ENCODE measurements at regions not wholly inside any gene's neighbourhood (a gene's known extent, or its start where the extent isn't known, plus 50 kb on each side); places are given as distances from the start of the nearest gene placed in this dataset.
"Not testable (repeated sequence)": the region's sequence is repeated elsewhere in the genome, so short reads cannot be mapped to it uniquely, and the experiment has no call there.

DNA sequence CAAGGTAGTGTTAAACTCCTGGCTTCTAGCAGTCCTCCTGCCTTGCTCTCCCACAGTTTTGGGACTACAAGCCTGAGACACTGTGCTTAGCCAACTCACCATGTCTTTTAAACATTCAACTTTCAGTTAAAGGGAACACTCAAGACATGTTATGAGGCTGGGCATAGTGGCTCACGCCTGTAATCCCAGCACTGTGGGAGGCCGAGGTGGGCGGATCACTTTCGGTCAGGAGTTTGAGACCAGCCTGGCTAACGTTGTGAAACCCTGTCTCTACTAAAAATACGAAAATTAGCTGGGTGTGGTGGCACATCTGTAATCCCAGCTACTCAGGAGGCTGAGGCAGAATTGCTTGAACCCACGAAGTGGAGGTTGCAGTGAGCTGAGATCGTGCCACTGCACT is 148.0 kb downstream of the CDH26 start:
- H3K4me1 ChIP-seq (ENCODE audit: control insufficient read depth, insufficient read depth, low read length); H3K27ac ChIP-seq (ENCODE audit: extremely low read depth, low read depth, low read length); H3K9me3 ChIP-seq (ENCODE audit: control insufficient read depth, insufficient read depth, low read depth, low read length); H3K4me3 ChIP-seq (ENCODE audit: low read depth, low read length); CTCF ChIA-PET; H3K36me3 ChIP-seq (ENCODE audit: control insufficient read depth in 2 of 2, insufficient read depth in 1 of 2, low read length in 2 of 2); POLR2A ChIA-PET: not testable (repeated sequence)
- peak; percentile 43; the same call in 1 of the 2 replicates for TF ChIP-seq ZFHX2 (tag by site-specific recombination; conservative IDR thresholded peaks at IDR 0.05)

DNA sequence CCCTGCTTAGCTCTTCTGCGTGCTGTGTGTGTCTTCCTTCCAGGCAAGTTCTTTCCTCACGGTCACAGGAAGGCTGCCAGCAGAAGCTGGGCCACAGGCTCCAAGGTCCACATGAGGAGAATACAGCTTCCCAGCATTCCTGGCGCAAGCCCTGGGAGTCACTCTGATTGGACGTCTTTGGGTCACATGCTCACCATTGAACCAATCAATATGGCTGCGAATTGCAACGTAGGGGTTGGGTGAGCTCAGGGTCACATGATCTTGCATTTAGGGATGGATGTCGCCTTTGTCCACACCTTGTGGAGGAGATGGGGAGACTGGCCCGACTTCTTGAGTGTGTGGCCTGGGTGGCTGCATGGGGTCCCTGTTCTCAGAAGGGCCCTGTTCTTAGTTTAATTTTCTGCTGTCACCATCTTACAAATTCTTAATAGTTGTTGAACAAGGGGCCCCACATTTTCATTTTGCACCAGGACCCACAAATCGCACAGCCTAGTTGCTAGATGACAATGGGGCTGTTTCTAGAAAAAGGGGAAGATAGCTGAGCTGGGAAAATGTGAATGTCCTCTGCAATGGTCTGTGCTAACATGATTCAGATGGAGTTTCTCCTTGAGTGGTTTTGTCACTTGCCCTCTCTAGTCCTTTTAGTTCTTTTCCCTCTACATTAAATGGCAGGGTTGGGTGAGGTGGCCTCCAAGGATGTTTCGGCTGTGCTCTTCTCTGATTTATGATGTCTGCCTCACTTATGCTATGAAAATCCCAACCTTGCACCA is 149.6 kb downstream of the CDH26 start:
- CTCF ChIA-PET: no interaction called here
- POLR2A ChIA-PET: no interaction called here
- H3K4me3 ChIP-seq (ENCODE audit: low read depth, low read length): no peak overlapping the region

DNA sequence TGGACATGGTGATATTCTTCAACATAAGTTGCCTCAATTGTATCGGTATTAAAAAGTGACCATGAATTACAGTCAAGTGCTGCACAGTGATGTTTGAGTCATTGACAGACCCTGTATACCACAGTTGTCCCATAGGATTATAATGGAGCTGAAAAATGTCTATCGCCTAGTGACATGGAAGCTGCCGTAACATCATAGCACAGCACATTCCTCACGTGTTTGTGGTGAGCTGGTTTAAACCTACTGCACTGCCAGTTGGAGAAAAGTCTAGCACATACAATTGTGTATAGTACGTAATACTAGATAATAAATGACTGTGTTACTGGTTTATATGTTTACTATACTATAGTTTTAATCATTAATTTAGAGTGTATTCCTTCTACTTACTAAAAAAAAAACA is 150.2 kb downstream of the CDH26 start:
- CTCF ChIA-PET: no interaction called here
- no peaks in the 10 kb centered on the region for H3K9me3 ChIP-seq (ENCODE audit: control insufficient read depth, insufficient read depth, low read depth, low read length)
- H3K4me1 ChIP-seq (ENCODE audit: control insufficient read depth, insufficient read depth, low read length): no peaks in the 10 kb centered on the region
- no peak overlapping the region for H3K4me3 ChIP-seq (ENCODE audit: low read depth, low read length)
- no peaks in the 10 kb centered on the region for H3K36me3 ChIP-seq (ENCODE audit: control insufficient read depth in 2 of 2, insufficient read depth in 1 of 2, low read length in 2 of 2)
- no peak overlapping the region for H3K27ac ChIP-seq (ENCODE audit: extremely low read depth, low read depth, low read length)
- POLR2A ChIA-PET: no interaction called here
- TF ChIP-seq ZBTB48 (tag by site-specific recombination; IDR thresholded peaks at IDR 0.05): no peak
- TF ChIP-seq ZNF132 (tag by site-specific recombination; IDR thresholded peaks at IDR 0.05; ENCODE audit: borderline replicate concordance): no peak
- TF ChIP-seq, protein P1, sequence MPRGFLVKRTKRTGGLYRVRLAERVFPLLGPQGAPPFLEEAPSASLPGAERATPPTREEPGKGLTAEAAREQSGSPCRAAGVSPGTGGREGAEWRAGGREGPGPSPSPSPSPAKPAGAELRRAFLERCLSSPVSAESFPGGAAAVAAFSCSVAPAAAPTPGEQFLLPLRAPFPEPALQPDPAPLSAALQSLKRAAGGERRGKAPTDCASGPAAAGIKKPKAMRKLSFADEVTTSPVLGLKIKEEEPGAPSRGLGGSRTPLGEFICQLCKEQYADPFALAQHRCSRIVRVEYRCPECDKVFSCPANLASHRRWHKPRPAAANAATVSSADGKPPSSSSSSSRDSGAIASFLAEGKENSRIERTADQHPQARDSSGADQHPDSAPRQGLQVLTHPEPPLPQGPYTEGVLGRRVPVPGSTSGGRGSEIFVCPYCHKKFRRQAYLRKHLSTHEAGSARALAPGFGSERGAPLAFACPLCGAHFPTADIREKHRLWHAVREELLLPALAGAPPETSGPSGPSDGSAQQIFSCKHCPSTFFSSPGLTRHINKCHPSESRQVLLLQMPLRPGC (tag by site-specific recombination; IDR thresholded peaks at IDR 0.05): no peak
- TF ChIP-seq IKZF3 (tag by site-specific recombination; IDR thresholded peaks at IDR 0.05): no peak
- TF ChIP-seq, protein P2, sequence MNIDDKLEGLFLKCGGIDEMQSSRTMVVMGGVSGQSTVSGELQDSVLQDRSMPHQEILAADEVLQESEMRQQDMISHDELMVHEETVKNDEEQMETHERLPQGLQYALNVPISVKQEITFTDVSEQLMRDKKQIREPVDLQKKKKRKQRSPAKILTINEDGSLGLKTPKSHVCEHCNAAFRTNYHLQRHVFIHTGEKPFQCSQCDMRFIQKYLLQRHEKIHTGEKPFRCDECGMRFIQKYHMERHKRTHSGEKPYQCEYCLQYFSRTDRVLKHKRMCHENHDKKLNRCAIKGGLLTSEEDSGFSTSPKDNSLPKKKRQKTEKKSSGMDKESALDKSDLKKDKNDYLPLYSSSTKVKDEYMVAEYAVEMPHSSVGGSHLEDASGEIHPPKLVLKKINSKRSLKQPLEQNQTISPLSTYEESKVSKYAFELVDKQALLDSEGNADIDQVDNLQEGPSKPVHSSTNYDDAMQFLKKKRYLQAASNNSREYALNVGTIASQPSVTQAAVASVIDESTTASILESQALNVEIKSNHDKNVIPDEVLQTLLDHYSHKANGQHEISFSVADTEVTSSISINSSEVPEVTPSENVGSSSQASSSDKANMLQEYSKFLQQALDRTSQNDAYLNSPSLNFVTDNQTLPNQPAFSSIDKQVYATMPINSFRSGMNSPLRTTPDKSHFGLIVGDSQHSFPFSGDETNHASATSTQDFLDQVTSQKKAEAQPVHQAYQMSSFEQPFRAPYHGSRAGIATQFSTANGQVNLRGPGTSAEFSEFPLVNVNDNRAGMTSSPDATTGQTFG (tag by site-specific recombination; IDR thresholded peaks at IDR 0.05; ENCODE audit: borderline replicate concordance): no peak

More for the DNA sequence above, 149.6 kb downstream of the CDH26 start:
- no peak for TF ChIP-seq GLI2 (tag by site-specific recombination; IDR thresholded peaks at IDR 0.05; ENCODE audit: borderline replicate concordance, low read depth)
- TF ChIP-seq, protein P3, sequence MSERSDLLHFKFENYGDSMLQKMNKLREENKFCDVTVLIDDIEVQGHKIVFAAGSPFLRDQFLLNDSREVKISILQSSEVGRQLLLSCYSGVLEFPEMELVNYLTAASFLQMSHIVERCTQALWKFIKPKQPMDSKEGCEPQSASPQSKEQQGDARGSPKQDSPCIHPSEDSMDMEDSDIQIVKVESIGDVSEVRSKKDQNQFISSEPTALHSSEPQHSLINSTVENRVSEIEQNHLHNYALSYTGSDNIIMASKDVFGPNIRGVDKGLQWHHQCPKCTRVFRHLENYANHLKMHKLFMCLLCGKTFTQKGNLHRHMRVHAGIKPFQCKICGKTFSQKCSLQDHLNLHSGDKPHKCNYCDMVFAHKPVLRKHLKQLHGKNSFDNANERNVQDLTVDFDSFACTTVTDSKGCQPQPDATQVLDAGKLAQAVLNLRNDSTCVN (tag by site-specific recombination; optimal IDR thresholded peaks at IDR 0.05): no peak
- TF ChIP-seq ZNF629 (tag by site-specific recombination; IDR thresholded peaks at IDR 0.05): no peak
- no peak for TF ChIP-seq BCL11A (tag by site-specific recombination; IDR thresholded peaks at IDR 0.05; ENCODE audit: low read depth)
- no peak for TF ChIP-seq ZNF211 (tag by site-specific recombination; IDR thresholded peaks at IDR 0.05; ENCODE audit: low read depth)
- TF ChIP-seq ZNF791 (tag by site-specific recombination; IDR thresholded peaks at IDR 0.05): no peak
- no peak for TF ChIP-seq ZNF624 (tag by site-specific recombination; IDR thresholded peaks at IDR 0.05)
- TF ChIP-seq ZNF266 (tag by site-specific recombination; IDR thresholded peaks at IDR 0.05; ENCODE audit: low read depth): no peak
- TF ChIP-seq, protein P4, sequence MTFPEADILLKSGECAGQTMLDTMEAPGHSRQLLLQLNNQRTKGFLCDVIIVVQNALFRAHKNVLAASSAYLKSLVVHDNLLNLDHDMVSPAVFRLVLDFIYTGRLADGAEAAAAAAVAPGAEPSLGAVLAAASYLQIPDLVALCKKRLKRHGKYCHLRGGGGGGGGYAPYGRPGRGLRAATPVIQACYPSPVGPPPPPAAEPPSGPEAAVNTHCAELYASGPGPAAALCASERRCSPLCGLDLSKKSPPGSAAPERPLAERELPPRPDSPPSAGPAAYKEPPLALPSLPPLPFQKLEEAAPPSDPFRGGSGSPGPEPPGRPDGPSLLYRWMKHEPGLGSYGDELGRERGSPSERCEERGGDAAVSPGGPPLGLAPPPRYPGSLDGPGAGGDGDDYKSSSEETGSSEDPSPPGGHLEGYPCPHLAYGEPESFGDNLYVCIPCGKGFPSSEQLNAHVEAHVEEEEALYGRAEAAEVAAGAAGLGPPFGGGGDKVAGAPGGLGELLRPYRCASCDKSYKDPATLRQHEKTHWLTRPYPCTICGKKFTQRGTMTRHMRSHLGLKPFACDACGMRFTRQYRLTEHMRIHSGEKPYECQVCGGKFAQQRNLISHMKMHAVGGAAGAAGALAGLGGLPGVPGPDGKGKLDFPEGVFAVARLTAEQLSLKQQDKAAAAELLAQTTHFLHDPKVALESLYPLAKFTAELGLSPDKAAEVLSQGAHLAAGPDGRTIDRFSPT (tag by site-specific recombination; IDR thresholded peaks at IDR 0.05): no peak
- TF ChIP-seq ZNF830 (tag by site-specific recombination; IDR thresholded peaks at IDR 0.05; ENCODE audit: low read depth): no peak
- TF ChIP-seq, protein P5, sequence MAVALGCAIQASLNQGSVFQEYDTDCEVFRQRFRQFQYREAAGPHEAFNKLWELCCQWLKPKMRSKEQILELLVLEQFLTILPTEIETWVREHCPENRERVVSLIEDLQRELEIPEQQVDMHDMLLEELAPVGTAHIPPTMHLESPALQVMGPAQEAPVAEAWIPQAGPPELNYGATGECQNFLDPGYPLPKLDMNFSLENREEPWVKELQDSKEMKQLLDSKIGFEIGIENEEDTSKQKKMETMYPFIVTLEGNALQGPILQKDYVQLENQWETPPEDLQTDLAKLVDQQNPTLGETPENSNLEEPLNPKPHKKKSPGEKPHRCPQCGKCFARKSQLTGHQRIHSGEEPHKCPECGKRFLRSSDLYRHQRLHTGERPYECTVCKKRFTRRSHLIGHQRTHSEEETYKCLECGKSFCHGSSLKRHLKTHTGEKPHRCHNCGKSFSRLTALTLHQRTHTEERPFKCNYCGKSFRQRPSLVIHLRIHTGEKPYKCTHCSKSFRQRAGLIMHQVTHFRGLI (tag by site-specific recombination; IDR thresholded peaks at IDR 0.05): no peak
- no peak for TF ChIP-seq GLI4 (tag by site-specific recombination; IDR thresholded peaks at IDR 0.05)
- TF ChIP-seq HOXC10 (CRISPR knock-in tag; IDR thresholded peaks at IDR 0.05): no peak
- TF ChIP-seq ZEB2 (tag by site-specific recombination; IDR thresholded peaks at IDR 0.05): no peak
- TF ChIP-seq, protein P6, sequence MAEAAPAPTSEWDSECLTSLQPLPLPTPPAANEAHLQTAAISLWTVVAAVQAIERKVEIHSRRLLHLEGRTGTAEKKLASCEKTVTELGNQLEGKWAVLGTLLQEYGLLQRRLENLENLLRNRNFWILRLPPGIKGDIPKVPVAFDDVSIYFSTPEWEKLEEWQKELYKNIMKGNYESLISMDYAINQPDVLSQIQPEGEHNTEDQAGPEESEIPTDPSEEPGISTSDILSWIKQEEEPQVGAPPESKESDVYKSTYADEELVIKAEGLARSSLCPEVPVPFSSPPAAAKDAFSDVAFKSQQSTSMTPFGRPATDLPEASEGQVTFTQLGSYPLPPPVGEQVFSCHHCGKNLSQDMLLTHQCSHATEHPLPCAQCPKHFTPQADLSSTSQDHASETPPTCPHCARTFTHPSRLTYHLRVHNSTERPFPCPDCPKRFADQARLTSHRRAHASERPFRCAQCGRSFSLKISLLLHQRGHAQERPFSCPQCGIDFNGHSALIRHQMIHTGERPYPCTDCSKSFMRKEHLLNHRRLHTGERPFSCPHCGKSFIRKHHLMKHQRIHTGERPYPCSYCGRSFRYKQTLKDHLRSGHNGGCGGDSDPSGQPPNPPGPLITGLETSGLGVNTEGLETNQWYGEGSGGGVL (tag by site-specific recombination; IDR thresholded peaks at IDR 0.05): no peak
- TF ChIP-seq ZFP37 (tag by site-specific recombination; IDR thresholded peaks at IDR 0.05): no peak
- TF ChIP-seq ZNF776 (tag by site-specific recombination; IDR thresholded peaks at IDR 0.05; ENCODE audit: borderline replicate concordance): no peak
- no peak for TF ChIP-seq ZNF530 (tag by site-specific recombination; IDR thresholded peaks at IDR 0.05; ENCODE audit: low read depth)
- Histone ChIP-seq H3K9me3 (ENCODE audit: control insufficient read depth, insufficient read depth, low read depth, low read length) (no peaks in the 10 kb centered on the region), H3K36me3 (ENCODE audit: control insufficient read depth in 2 of 2, insufficient read depth in 1 of 2, low read length in 2 of 2) (no peaks in the 10 kb centered on the region), H3K4me1 (ENCODE audit: control insufficient read depth, insufficient read depth, low read length) (no peaks in the 10 kb centered on the region), H3K27ac (ENCODE audit: extremely low read depth, low read depth, low read length) (no peak overlapping the region)

Data from HEK293 (cell line).